ENCODE measurements at regions not wholly inside any gene's neighbourhood (a gene's known extent, or its start where the extent isn't known, plus 50 kb on each side); places are given as distances from the start of the nearest gene placed in this dataset.
A peak's percentile ranks its signal among the peaks of the same experiment; 100 is the strongest.

DNA sequence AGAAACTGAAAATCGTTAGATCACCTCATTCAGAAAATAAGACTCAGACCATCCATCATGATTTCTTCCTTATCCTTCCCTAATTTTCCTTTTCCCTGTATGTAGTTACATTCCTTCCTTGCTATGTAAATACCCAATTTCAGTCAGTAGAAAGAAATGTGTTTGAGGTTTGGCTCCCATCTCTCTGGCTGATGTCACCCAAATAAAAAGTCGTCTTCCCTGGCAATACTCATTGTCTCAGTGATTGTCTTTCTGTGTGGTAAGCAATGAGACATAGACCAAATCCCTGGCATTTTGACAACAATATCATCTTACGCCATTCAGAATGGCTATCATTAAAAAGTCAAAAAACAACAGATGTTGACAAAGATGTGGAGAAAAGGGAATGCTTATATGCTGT, 303.9 kb upstream of the EDIL3 start:
- Histone ChIP-seq H4K20me1 (ENCODE audit: insufficient read depth, low read length) (no peaks in the 10 kb centered on the region), H3K36me3 (ENCODE audit: insufficient read depth, low read length) (no peaks in the 10 kb centered on the region), H3K4me2 (ENCODE audit: low read length) (peak overlapping the region; percentile 74), H3K79me2 (ENCODE audit: insufficient read depth, low read length) (no peaks in the 10 kb centered on the region), H3K9ac (ENCODE audit: low read length) (peak overlapping the region; percentile 56), H2AFZ (ENCODE audit: low read depth, low read length) (no peak overlapping the region), H3K27ac (ENCODE audit: low read depth, low read length) (peak overlapping the region; percentile 87), H3K27me3 (ENCODE audit: insufficient read depth, low read length) (no peaks in the 10 kb centered on the region), H3K4me3 (ENCODE audit: insufficient read depth, low read depth, low read length) (no peak overlapping the region), H3K4me1 (ENCODE audit: insufficient read depth, low read length) (peaks cover 7% of the 10 kb centered on the region), H3K9me3 (ENCODE audit: insufficient read depth, low read depth, low read length) (no peaks in the 10 kb centered on the region)
- DNase-seq (ENCODE audit: low read depth) (peak; percentile 99), FAIRE-seq (peak; percentile 74)
- Mint-ChIP-seq H3K4me1 (ENCODE audit: low read depth, unreplicated experiment) (no peaks in the 10 kb centered on the region), H3K27ac (ENCODE audit: unreplicated experiment) (no peak overlapping the region), H3K36me3 (ENCODE audit: low read depth, unreplicated experiment) (no peaks in the 10 kb centered on the region), H3K27me3 (ENCODE audit: low read depth, unreplicated experiment) (no peaks in the 10 kb centered on the region), H3K9me3 (ENCODE audit: unreplicated experiment) (no peaks in the 10 kb centered on the region), H3K4me3 (ENCODE audit: unreplicated experiment) (no peak overlapping the region)
- no peak for TF ChIP-seq EZH2 (IDR thresholded peaks at IDR 0.05; ENCODE audit: insufficient read depth, low read length)
- TF ChIP-seq, protein P1, sequence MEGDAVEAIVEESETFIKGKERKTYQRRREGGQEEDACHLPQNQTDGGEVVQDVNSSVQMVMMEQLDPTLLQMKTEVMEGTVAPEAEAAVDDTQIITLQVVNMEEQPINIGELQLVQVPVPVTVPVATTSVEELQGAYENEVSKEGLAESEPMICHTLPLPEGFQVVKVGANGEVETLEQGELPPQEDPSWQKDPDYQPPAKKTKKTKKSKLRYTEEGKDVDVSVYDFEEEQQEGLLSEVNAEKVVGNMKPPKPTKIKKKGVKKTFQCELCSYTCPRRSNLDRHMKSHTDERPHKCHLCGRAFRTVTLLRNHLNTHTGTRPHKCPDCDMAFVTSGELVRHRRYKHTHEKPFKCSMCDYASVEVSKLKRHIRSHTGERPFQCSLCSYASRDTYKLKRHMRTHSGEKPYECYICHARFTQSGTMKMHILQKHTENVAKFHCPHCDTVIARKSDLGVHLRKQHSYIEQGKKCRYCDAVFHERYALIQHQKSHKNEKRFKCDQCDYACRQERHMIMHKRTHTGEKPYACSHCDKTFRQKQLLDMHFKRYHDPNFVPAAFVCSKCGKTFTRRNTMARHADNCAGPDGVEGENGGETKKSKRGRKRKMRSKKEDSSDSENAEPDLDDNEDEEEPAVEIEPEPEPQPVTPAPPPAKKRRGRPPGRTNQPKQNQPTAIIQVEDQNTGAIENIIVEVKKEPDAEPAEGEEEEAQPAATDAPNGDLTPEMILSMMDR (IDR thresholded peaks at IDR 0.05; ENCODE audit: insufficient read depth, low read depth, low read length), result no peak

DNA sequence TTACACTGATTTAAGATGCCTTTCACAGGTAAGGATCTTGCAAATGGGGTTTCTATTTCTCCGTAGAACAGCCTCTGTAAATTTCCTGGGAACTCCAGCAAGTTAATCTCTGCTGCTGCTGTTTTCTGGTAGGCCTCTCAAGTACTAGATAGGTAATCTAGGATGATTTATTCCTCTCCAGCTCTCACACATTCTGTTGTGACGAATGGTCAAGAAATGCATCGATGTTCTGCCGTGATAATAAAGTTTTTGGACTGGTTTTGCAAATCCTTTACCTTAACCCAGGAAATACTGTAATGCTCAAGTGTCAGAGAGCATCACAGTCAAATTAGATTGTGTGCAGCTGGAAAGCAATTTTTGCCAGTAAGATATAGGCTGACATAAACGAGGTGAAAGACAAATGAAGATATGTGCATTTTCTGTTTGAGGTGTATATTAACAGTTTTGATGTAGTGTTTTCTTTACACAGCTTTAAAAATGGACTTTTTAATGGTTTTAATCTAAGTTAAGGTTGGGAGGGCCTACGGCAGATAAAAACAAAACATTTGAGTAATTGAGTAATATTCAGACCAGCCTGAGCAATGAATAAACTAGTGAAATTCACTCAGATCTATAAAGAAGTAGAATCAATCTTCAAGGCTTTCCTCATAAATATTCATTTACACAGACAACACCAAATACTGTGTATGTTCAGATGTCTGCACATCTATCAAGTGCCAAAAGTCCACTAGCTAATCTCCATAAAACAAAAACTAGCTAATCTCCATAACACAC, 300.6 kb upstream of the EDIL3 start:
- Histone ChIP-seq H3K9me3 (ENCODE audit: insufficient read depth, low read depth, low read length) (no peaks in the 10 kb centered on the region), H4K20me1 (ENCODE audit: insufficient read depth, low read length) (no peaks in the 10 kb centered on the region), H3K4me3 (ENCODE audit: insufficient read depth, low read depth, low read length) (no peak overlapping the region), H3K4me2 (ENCODE audit: low read length) (no peak overlapping the region), H3K79me2 (ENCODE audit: insufficient read depth, low read length) (no peaks in the 10 kb centered on the region), H3K9ac (ENCODE audit: low read length) (no peak overlapping the region), H3K36me3 (ENCODE audit: insufficient read depth, low read length) (peaks cover 2% of the 10 kb centered on the region), H3K27me3 (ENCODE audit: insufficient read depth, low read length) (no peaks in the 10 kb centered on the region), H2AFZ (ENCODE audit: low read depth, low read length) (no peak overlapping the region), H3K4me1 (ENCODE audit: insufficient read depth, low read length) (peaks cover 7% of the 10 kb centered on the region), H3K27ac (ENCODE audit: low read depth, low read length) (no peak overlapping the region)
- Mint-ChIP-seq H3K36me3 (ENCODE audit: low read depth, unreplicated experiment) (no peaks in the 10 kb centered on the region), H3K4me3 (ENCODE audit: unreplicated experiment) (no peak overlapping the region), H3K4me1 (ENCODE audit: low read depth, unreplicated experiment) (no peaks in the 10 kb centered on the region), H3K27me3 (ENCODE audit: low read depth, unreplicated experiment) (no peaks in the 10 kb centered on the region), H3K27ac (ENCODE audit: unreplicated experiment) (no peak overlapping the region), H3K9me3 (ENCODE audit: unreplicated experiment) (no peaks in the 10 kb centered on the region)
- no peak for TF ChIP-seq EZH2 (IDR thresholded peaks at IDR 0.05; ENCODE audit: insufficient read depth, low read length)
- TF ChIP-seq, protein P1 (IDR thresholded peaks at IDR 0.05; ENCODE audit: insufficient read depth, low read depth, low read length), result no peak
- no peak for FAIRE-seq
- peak; percentile 53 for DNase-seq (ENCODE audit: low read depth)

- Mint-ChIP-seq H3K36me3 (ENCODE audit: low read depth, unreplicated experiment) (no peaks in the 10 kb centered on the region), H3K27ac (ENCODE audit: unreplicated experiment) (no peak overlapping the region), H3K27me3 (ENCODE audit: low read depth, unreplicated experiment) (no peaks in the 10 kb centered on the region), H3K4me1 (ENCODE audit: low read depth, unreplicated experiment) (no peaks in the 10 kb centered on the region), H3K4me3 (ENCODE audit: unreplicated experiment) (no peak overlapping the region), H3K9me3 (ENCODE audit: unreplicated experiment) (no peaks in the 10 kb centered on the region)
- Histone ChIP-seq H3K4me2 (ENCODE audit: low read length) (no peak overlapping the region), H3K27ac (ENCODE audit: low read depth, low read length) (no peak overlapping the region), H2AFZ (ENCODE audit: low read depth, low read length) (no peak overlapping the region), H4K20me1 (ENCODE audit: insufficient read depth, low read length) (no peaks in the 10 kb centered on the region), H3K36me3 (ENCODE audit: insufficient read depth, low read length) (peaks cover 2% of the 10 kb centered on the region), H3K9me3 (ENCODE audit: insufficient read depth, low read depth, low read length) (no peaks in the 10 kb centered on the region), H3K4me1 (ENCODE audit: insufficient read depth, low read length) (peaks cover 7% of the 10 kb centered on the region), H3K9ac (ENCODE audit: low read length) (no peak overlapping the region), H3K4me3 (ENCODE audit: insufficient read depth, low read depth, low read length) (no peak overlapping the region), H3K27me3 (ENCODE audit: insufficient read depth, low read length) (no peaks in the 10 kb centered on the region), H3K79me2 (ENCODE audit: insufficient read depth, low read length) (no peaks in the 10 kb centered on the region)
- no peak for TF ChIP-seq EZH2 (IDR thresholded peaks at IDR 0.05; ENCODE audit: insufficient read depth, low read length)
- TF ChIP-seq, protein P1 (IDR thresholded peaks at IDR 0.05; ENCODE audit: insufficient read depth, low read depth, low read length), result no peak
- FAIRE-seq (no peak), DNase-seq (ENCODE audit: low read depth) (no peak)
Observed at GRCh38 chr5:84683594-84683993, 298.9 kb upstream of the EDIL3 start.
